ENCODE measurements at regions not wholly inside any gene's neighbourhood (a gene's known extent, or its start where the extent isn't known, plus 50 kb on each side); places are given as distances from the start of the nearest gene placed in this dataset.
"Not testable (repeated sequence)": the region's sequence is repeated elsewhere in the genome, so short reads cannot be mapped to it uniquely, and the experiment has no call there.

DNA sequence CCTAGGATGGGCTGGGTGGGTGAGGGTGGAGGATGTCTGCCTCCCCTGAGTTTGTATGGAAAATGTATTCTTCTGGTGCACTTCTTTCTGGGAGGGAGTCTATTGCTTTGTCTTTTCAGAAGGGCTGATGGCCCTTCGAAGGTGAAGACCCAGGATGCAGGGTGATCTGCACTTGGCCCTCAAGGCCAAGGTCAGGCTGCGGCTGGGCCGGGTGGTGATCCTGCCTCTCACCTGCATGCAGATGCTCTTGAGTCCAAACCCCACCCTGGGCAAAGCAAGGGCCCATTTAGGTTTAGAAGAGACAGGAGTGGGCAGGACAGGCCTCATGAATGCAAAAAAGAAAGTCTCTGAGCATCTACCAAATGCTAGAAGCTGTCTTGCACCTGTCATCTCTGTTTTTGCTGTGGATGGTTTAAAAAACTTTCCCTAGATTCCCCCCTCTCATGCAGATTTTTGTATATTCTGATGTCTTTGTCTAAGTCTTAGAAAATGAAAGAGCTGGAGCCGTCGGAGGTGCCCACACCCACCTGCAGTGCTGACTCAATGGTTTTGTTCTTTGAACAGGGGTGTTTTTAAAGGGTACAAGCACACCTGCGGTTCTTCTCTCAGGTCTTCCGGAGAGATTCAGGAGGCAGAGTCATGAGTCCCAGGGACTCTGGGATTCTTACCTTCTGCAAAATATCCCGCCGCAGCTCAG, 186.4 kb downstream of the ADRA2C start:
- TF ChIP-seq, protein P1, sequence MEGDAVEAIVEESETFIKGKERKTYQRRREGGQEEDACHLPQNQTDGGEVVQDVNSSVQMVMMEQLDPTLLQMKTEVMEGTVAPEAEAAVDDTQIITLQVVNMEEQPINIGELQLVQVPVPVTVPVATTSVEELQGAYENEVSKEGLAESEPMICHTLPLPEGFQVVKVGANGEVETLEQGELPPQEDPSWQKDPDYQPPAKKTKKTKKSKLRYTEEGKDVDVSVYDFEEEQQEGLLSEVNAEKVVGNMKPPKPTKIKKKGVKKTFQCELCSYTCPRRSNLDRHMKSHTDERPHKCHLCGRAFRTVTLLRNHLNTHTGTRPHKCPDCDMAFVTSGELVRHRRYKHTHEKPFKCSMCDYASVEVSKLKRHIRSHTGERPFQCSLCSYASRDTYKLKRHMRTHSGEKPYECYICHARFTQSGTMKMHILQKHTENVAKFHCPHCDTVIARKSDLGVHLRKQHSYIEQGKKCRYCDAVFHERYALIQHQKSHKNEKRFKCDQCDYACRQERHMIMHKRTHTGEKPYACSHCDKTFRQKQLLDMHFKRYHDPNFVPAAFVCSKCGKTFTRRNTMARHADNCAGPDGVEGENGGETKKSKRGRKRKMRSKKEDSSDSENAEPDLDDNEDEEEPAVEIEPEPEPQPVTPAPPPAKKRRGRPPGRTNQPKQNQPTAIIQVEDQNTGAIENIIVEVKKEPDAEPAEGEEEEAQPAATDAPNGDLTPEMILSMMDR (conservative IDR thresholded peaks at IDR 0.05) = not testable (repeated sequence)
- TF ChIP-seq EZH2 (IDR thresholded peaks at IDR 0.05; ENCODE audit: low read depth) = not testable (repeated sequence)

Measured in PC-9 (cell line).